Thyroid gland (tissue), 4 donors: ENCODE measurements at regions not wholly inside any gene's neighbourhood (a gene's known extent, or its start where the extent isn't known, plus 50 kb on each side); places are given as distances from the start of the nearest gene placed in this dataset.

Experiments
- DNase-seq, 2 donors: peaks; one replicate each; pipeline ENCODE4 v3.0.0-alpha.2; 2019
- H3K27ac ChIP-seq, 3 donors: fragments of 200-600 bp; sonication (generic); 1 replicate in 2 of 3; 2 replicates in 1 of 3; pipeline ENCODE4 v1.5.1; 2016 to 2019; ENCODE audit warnings: mild to moderate bottlenecking in 1 of 3, moderate library complexity in 1 of 3
- H3K27me3 ChIP-seq: fragments of 200-600 bp; sonication (generic); one replicate; pipeline ENCODE4 v1.5.1; 2019
- H3K36me3 ChIP-seq, 2 donors: fragments of 200-600 bp; sonication (generic); one replicate each; pipeline ENCODE4 v1.5.1; 2016 to 2019
- H3K4me1 ChIP-seq, 2 donors: fragments of 200-600 bp; sonication (generic); one replicate each; pipeline ENCODE4 v1.5.1; 2017 to 2019
- H3K4me3 ChIP-seq, 3 donors: fragments of 200-600 bp; sonication (generic); replicated peaks in 1 of 3; 1 replicate in 2 of 3; 2 replicates in 1 of 3; pipeline ENCODE4 v1.5.1; 2016; ENCODE audit warnings: mild to moderate bottlenecking in 1 of 3
- H3K9me3 ChIP-seq: fragments of 200-600 bp; sonication (generic); one replicate; pipeline ENCODE4 v1.5.1; 2017
- POLR2A ChIP-seq, 2 donors: fragments of 450-650 bp; IDR thresholded peaks; one replicate each; pipeline ENCODE4 v1.6.1; 2017; ENCODE audit warnings: antibody characterized with exemption in 2 of 2, mild to moderate bottlenecking in 2 of 2, moderate library complexity in 1 of 2
- whole genome bisulfite sequencing, 2 donors: methylation state at CpG; one replicate each; pipeline ENCODE4 v1.1.5; 2017; 5-methylcytosine and 5-hydroxymethylcytosine counted together
- intact Hi-C: fragments of 100-400 bp; cut with DNase I; formaldehyde crosslinking; loops from one replicate; pipeline ENCODE4 v1.15.1; 2023
- TF ChIP-seq, protein P1 (sequence below), 6 experiments: fragments of 200-600 bp in 3 of 6; fragments of 450-650 bp in 3 of 6; sonication (generic) in 3 of 6; IDR thresholded peaks; one replicate each; pipeline ENCODE4 v1.5.1; 2016 to 2019; ENCODE audit warnings: antibody characterized with exemption in 6 of 6, mild to moderate bottlenecking in 2 of 6, inconsistent platforms in 1 of 6, moderate library complexity in 1 of 6

DNA sequence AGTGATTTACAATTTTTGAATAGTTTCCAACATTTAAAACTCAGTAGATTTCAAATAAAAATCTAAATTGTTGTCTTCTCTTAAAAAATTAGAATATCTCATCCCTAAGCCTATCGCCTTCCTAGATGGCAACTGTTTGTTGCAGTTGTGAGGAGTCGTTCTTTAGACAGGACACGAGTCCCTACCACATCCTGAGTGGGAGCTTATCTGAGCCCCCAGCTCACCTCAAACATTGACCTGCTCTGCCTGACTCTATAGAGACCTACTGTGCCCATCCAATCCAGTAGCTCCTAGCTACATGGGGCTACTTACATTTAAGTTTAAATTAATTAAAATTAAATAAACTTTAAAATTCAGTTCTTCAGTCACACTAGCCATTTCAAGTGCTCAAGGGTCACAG is 434.7 kb downstream of the FOXO1 start:
- no peak for DNase-seq
- 89 to 93% methylated on average over 3 of the region's 3 CpGs for WGBS, 2 donors
- Histone ChIP-seq H3K9me3 (no peaks in the 10 kb centered on the region), H3K27ac (no peak overlapping the region), H3K36me3 (no peaks in the 10 kb centered on the region), H3K4me3 (no peak overlapping the region), H3K27me3 (no peaks in the 10 kb centered on the region), H3K4me1 (peaks cover 0 to 18% of the 10 kb centered on the region in 2 donors)
- no peak for TF ChIP-seq POLR2A (IDR thresholded peaks at IDR 0.05)
- TF ChIP-seq, protein P1, sequence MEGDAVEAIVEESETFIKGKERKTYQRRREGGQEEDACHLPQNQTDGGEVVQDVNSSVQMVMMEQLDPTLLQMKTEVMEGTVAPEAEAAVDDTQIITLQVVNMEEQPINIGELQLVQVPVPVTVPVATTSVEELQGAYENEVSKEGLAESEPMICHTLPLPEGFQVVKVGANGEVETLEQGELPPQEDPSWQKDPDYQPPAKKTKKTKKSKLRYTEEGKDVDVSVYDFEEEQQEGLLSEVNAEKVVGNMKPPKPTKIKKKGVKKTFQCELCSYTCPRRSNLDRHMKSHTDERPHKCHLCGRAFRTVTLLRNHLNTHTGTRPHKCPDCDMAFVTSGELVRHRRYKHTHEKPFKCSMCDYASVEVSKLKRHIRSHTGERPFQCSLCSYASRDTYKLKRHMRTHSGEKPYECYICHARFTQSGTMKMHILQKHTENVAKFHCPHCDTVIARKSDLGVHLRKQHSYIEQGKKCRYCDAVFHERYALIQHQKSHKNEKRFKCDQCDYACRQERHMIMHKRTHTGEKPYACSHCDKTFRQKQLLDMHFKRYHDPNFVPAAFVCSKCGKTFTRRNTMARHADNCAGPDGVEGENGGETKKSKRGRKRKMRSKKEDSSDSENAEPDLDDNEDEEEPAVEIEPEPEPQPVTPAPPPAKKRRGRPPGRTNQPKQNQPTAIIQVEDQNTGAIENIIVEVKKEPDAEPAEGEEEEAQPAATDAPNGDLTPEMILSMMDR (IDR thresholded peaks at IDR 0.05): no peak
- intact Hi-C loops: no loop called here

DNA sequence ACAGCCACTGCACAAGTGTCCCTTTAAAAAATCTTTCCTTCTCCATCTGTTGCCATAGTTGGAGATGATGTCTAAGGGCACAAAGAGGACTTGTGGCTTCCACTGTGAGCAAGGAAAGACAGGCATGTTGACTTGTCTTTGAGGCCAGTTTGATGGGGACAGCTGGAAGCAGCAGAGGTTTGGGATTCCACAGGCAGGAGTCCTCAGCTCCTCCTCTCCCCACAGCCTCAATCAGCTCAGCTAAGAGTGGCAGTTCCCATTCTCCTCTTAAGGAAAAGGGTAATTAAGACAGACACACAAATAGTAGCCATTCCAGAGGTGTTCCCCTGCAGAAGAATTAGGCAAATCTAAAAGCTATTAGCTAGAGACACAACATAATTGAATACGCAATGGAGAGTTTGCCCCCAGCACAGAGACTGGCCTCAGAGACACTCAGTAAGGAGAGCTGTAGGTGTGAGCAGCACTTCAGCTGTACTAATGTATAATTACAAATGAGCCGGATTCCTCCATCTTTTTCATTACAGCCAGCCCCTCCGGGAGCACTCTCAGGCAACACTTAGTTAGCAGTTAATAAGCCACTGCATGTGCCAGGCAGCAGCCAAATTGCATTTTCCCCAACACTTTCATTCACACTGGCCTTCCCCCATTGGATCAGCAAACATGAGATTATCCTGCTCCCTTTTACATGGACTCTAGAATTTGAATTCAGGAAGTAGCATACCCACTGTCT is 434.0 kb downstream of the FOXO1 start:
- WGBS, 2 donors: 84 to 96% methylated on average over 3 of the region's 3 CpGs
- TF ChIP-seq POLR2A (IDR thresholded peaks at IDR 0.05): no peak
- TF ChIP-seq, protein P1 (IDR thresholded peaks at IDR 0.05): no peak
- DNase-seq: no peak
- Histone ChIP-seq H3K27me3 (no peaks in the 10 kb centered on the region), H3K36me3 (no peaks in the 10 kb centered on the region), H3K9me3 (no peaks in the 10 kb centered on the region), H3K4me1 (peaks cover 0 to 21% of the 10 kb centered on the region in 2 donors), H3K27ac (no peak overlapping the region), H3K4me3 (no peak overlapping the region)
- intact Hi-C loops: no loop called here

DNA sequence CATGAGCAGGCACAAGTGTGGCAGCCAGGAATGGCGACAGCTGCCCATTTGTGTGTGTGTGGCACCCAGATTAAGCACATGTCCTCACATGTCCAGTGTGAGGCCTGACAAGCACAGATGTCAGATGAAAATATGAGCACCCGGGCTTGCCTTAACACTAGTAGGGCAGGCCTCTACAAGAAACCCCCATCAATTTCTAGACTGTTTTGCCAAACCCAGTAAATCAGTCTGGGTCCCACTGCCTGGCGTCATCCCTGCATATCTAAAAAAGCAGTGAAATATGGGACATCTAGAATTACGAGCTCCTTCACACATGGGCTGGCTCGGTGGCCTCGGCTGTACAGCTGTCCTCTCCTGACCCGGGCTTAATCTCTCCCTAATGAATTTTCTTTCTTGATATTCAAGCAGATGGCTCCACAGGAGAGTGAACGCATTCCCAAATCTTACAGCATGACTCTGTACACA is 432.7 kb downstream of the FOXO1 start:
- TF ChIP-seq POLR2A (IDR thresholded peaks at IDR 0.05): no peak
- TF ChIP-seq, protein P1 (IDR thresholded peaks at IDR 0.05): no peak
- intact Hi-C loops: no loop called here
- Histone ChIP-seq H3K9me3 (no peaks in the 10 kb centered on the region), H3K27ac (peak overlapping the region in 1 of 3 donors; percentile 2), H3K36me3 (no peaks in the 10 kb centered on the region), H3K4me1 (peaks cover 0 to 21% of the 10 kb centered on the region in 2 donors), H3K27me3 (no peaks in the 10 kb centered on the region), H3K4me3 (no peak overlapping the region)
- WGBS, 2 donors: 79 to 81% methylated on average over 7 to 8 of the region's 8 CpGs
- DNase-seq: no peak

DNA sequence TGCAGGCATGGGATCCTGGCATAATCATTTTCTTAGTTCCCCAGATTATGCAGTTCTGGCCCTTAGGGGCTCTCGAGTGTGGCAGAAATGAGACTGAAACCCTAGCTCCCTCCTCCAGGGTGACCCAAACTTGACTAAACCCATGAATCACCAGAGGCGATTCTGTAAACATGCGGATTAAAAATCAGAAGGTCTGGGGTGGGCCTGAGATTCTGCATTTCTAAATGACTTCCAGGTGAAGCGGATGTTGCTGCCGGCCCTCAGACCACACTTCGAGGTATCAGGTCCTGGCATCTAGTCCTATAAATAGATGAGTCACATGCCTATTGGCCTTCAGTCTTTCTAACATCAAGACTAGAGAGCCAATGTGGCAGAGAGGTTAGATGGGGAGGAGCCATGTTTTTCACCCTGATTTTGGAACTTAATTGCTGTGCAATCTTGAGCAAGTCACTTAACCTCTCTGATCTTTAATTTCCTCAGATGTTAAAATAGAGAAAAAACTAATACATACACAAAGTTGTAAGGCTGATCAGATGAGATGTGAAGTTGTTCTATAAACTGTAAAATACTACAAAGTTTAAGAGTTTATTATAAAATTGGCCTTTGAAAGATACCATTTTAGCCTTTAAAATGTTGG is 431.2 kb downstream of the FOXO1 start:
- no peak overlapping the region for H3K27ac ChIP-seq
- intact Hi-C loops: no loop called here
- 90 to 94% methylated on average over 6 of the region's 6 CpGs for WGBS, 2 donors

More for the DNA sequence above, 431.2 kb downstream of the FOXO1 start:
- Histone ChIP-seq H3K36me3 (no peaks in the 10 kb centered on the region), H3K4me3 (no peak overlapping the region), H3K4me1 (peaks cover 0 to 21% of the 10 kb centered on the region in 2 donors), H3K27me3 (no peaks in the 10 kb centered on the region), H3K9me3 (no peaks in the 10 kb centered on the region)
- TF ChIP-seq, protein P1 (IDR thresholded peaks at IDR 0.05): no peak
- no peak for TF ChIP-seq POLR2A (IDR thresholded peaks at IDR 0.05)
- no peak for DNase-seq
